ENCODE measurements at regions not wholly inside any gene's neighbourhood (a gene's known extent, or its start where the extent isn't known, plus 50 kb on each side); places are given as distances from the start of the nearest gene placed in this dataset.

- H3K9me3 ChIP-seq = no peaks in the 10 kb centered on the region
- H3K4me1 ChIP-seq = no peaks in the 10 kb centered on the region
- ATAC-seq (no peak), DNase-seq (no peak)
- no peaks in the 10 kb centered on the region for H3K36me3 ChIP-seq (ENCODE audit: insufficient read depth in 1 of 2, low read depth in 1 of 2)
- TF ChIP-seq CTCF (IDR thresholded peaks at IDR 0.05) = no peak
- H3K4me3 ChIP-seq = no peak overlapping the region
- 84 to 88% (median 84%) methylated on average over 4 of the region's 4 CpGs for WGBS, 3 donors
- H3K27ac ChIP-seq = no peak overlapping the region
- H3K27me3 ChIP-seq (ENCODE audit: insufficient read depth in 3 of 3, low read length in 2 of 3) = no peaks in the 10 kb centered on the region
- intact Hi-C loops (cut with DNase I) = no loop called here
Measured at GRCh38 chr7:49432254-49432653, 341.2 kb upstream of the VWC2 start.

- Histone ChIP-seq H3K36me3 (ENCODE audit: insufficient read depth in 1 of 2, low read depth in 1 of 2) (no peaks in the 10 kb centered on the region), H3K4me3 (no peak overlapping the region), H3K27me3 (ENCODE audit: insufficient read depth in 3 of 3, low read length in 2 of 3) (no peaks in the 10 kb centered on the region), H3K4me1 (no peaks in the 10 kb centered on the region), H3K9me3 (no peaks in the 10 kb centered on the region), H3K27ac (no peak overlapping the region)
- intact Hi-C loops (cut with DNase I) = no loop called here
- TF ChIP-seq CTCF (IDR thresholded peaks at IDR 0.05) = no peak
- ATAC-seq (no peak), DNase-seq (no peak)
Measured at GRCh38 chr7:49433794-49434193, 339.6 kb upstream of the VWC2 start.

- Histone ChIP-seq H3K4me3 (no peak overlapping the region), H3K36me3 (ENCODE audit: insufficient read depth in 1 of 2, low read depth in 1 of 2) (no peaks in the 10 kb centered on the region), H3K4me1 (no peaks in the 10 kb centered on the region), H3K9me3 (no peaks in the 10 kb centered on the region), H3K27me3 (ENCODE audit: insufficient read depth in 3 of 3, low read length in 2 of 3) (no peaks in the 10 kb centered on the region), H3K27ac (no peak overlapping the region)
- WGBS, 3 donors = 33 to 52% (median 49%) methylated on average over 1 of the region's 1 CpG
- intact Hi-C loops (cut with DNase I) = no loop called here
- no peak for TF ChIP-seq CTCF (IDR thresholded peaks at IDR 0.05)
- ATAC-seq = no peak
- DNase-seq = no peak
Measured at GRCh38 chr7:49434846-49435245, 338.6 kb upstream of the VWC2 start.

- Histone ChIP-seq H3K27ac (no peak overlapping the region), H3K36me3 (ENCODE audit: insufficient read depth in 1 of 2, low read depth in 1 of 2) (no peaks in the 10 kb centered on the region), H3K9me3 (no peaks in the 10 kb centered on the region), H3K27me3 (ENCODE audit: insufficient read depth in 3 of 3, low read length in 2 of 3) (no peaks in the 10 kb centered on the region), H3K4me3 (no peak overlapping the region), H3K4me1 (no peaks in the 10 kb centered on the region)
- 88 to 94% (median 92%) methylated on average over 4 of the region's 4 CpGs for WGBS, 3 donors
- DNase-seq = no peak
- ATAC-seq = no peak
- intact Hi-C loops (cut with DNase I) = no loop called here
- TF ChIP-seq CTCF (IDR thresholded peaks at IDR 0.05) = no peak
Measured at GRCh38 chr7:49438281-49438680, 335.2 kb upstream of the VWC2 start.

GRCh38 chr7:49443515-49443914 lies 329.9 kb upstream of the VWC2 start:
- WGBS, 3 donors = 41 to 69% (median 44%) methylated on average over 2 of the region's 2 CpGs
- intact Hi-C loops (cut with DNase I) = no loop called here
- H3K36me3 ChIP-seq (ENCODE audit: insufficient read depth in 1 of 2, low read depth in 1 of 2) = no peaks in the 10 kb centered on the region
- TF ChIP-seq CTCF (IDR thresholded peaks at IDR 0.05) = no peak
- H3K27ac ChIP-seq = no peak overlapping the region
- ATAC-seq (no peak), DNase-seq (no peak)
- H3K4me1 ChIP-seq = no peaks in the 10 kb centered on the region
- H3K4me3 ChIP-seq = no peak overlapping the region
- H3K27me3 ChIP-seq (ENCODE audit: insufficient read depth in 3 of 3, low read length in 2 of 3) = no peaks in the 10 kb centered on the region
- H3K9me3 ChIP-seq = no peaks in the 10 kb centered on the region

All from psoas muscle (tissue), 7 donors.